PC-3 (cell line): ENCODE measurements at regions not wholly inside any gene's neighbourhood (a gene's known extent, or its start where the extent isn't known, plus 50 kb on each side); places are given as distances from the start of the nearest gene placed in this dataset.
A peak's percentile ranks its signal among the peaks of the same experiment; 100 is the strongest.

Source experiments
- ATAC-seq: fragments of 200-7000 bp; cut with Tn5 transposase; 2 replicates; pipeline ENCODE4 v1.9.1; 2020; ENCODE audit warnings: mild to moderate bottlenecking, moderate library complexity
- BruUV-seq: library from RNA; stranded (reverse); fragments of 400-500 nt; replicated peaks from 2 replicates; lab custom pipeline; 2021; lab: Mats Ljungman, UMichigan
- CTCF ChIA-PET: fragments of 300-600 bp; sonication (Branson Sonifier 250); formaldehyde crosslinking; loops from one replicate; lab custom pipeline; 2022; ENCODE audit warnings: antibody characterized with exemption; lab: Charles Lee
- POLR2A ChIA-PET: fragments of 300-600 bp; sonication (Branson Sonifier 250); formaldehyde crosslinking; loops from one replicate; lab custom pipeline; 2022; ENCODE audit warnings: antibody characterized with exemption; ENCODE audit not compliant: unreplicated experiment; lab: Charles Lee
- DNase-seq: peaks from one replicate; pipeline ENCODE4 v3.0.0-alpha.2; 2015
- H2AFZ ChIP-seq: fragments of 300-600 bp; sonication (generic); 2 replicates; pipeline ENCODE4 v1.6.0; 2016; ENCODE audit warnings: antibody characterized with exemption, low read length
- H3F3A ChIP-seq: fragments of 300-600 bp; sonication (generic); one replicate; pipeline ENCODE4 v1.6.0; 2017; ENCODE audit warnings: antibody characterized with exemption, low read length, control low read depth, mild to moderate bottlenecking; ENCODE audit not compliant: unreplicated experiment
- H3K27ac ChIP-seq: fragments of 300-600 bp; sonication (generic); 2 replicates; pipeline ENCODE4 v1.5.1; 2016; ENCODE audit warnings: mild to moderate bottlenecking, low read length
- H3K27me3 ChIP-seq: fragments of 300-600 bp; sonication (generic); 2 replicates; pipeline ENCODE4 v1.6.1; 2016; ENCODE audit warnings: low read length, mixed read lengths
- H3K36me3 ChIP-seq: fragments of 300-600 bp; sonication (generic); 2 replicates; pipeline ENCODE4 v1.6.1; 2016; ENCODE audit warnings: low read depth, mixed run types, low read length, mixed read lengths
- H3K4me1 ChIP-seq: fragments of 300-600 bp; sonication (generic); 2 replicates; pipeline ENCODE4 v1.5.1; 2016; ENCODE audit warnings: low read length; ENCODE audit not compliant: insufficient read depth
- H3K4me2 ChIP-seq: fragments of 300-600 bp; sonication (generic); 2 replicates; pipeline ENCODE4 v1.6.0; 2016; ENCODE audit warnings: low read length
- H3K4me3 ChIP-seq: fragments of 300-600 bp; sonication (generic); 2 replicates; pipeline ENCODE4 v1.5.1; 2016; ENCODE audit warnings: mild to moderate bottlenecking, low read length, mixed read lengths
- H3K79me2 ChIP-seq: fragments of 300-600 bp; sonication (generic); 2 replicates; pipeline ENCODE4 v1.6.1; 2017; ENCODE audit warnings: low read length, mixed read lengths
- H3K9ac ChIP-seq: fragments of 300-600 bp; sonication (generic); 2 replicates; pipeline ENCODE4 v1.6.0; 2016; ENCODE audit warnings: mild to moderate bottlenecking, low read length
- H3K9me2 ChIP-seq: fragments of 300-600 bp; sonication (generic); replicated peaks from 2 replicates; pipeline ENCODE4 v1.6.1; 2016; ENCODE audit warnings: mixed run types, low read length, mixed read lengths
- H3K9me3 ChIP-seq: fragments of 300-600 bp; sonication (generic); 2 replicates; pipeline ENCODE4 v1.6.1; 2016; ENCODE audit warnings: low read length, mixed read lengths
- H4K20me1 ChIP-seq: fragments of 300-600 bp; sonication (generic); 2 replicates; pipeline ENCODE4 v1.6.1; 2016; ENCODE audit warnings: low read length, mixed read lengths
- EZH2 ChIP-seq: fragments of 300-600 bp; sonication (generic); IDR thresholded peaks from one replicate; pipeline ENCODE4 v1.6.1; 2017; ENCODE audit warnings: antibody characterized with exemption, mild to moderate bottlenecking, low read length; ENCODE audit not compliant: unreplicated experiment
- EZH2phosphoT487 ChIP-seq: fragments of 300-600 bp; sonication (generic); IDR thresholded peaks from 2 replicates; pipeline ENCODE4 v1.6.1; 2018; ENCODE audit warnings: mild to moderate bottlenecking, antibody characterized with exemption, low read length, borderline replicate concordance
- intact Hi-C: fragments of 100-400 bp; cut with micrococcal nuclease; formaldehyde crosslinking; loops from 2 replicates; pipeline ENCODE4 v1.9.0; 2023
- TF ChIP-seq, protein P1 (sequence below): fragments of 300-600 bp; sonication (generic); conservative IDR thresholded peaks from 2 replicates; pipeline ENCODE4 v1.5.1; 2017; ENCODE audit warnings: antibody characterized with exemption, low read depth, mild to moderate bottlenecking, low read length

DNA sequence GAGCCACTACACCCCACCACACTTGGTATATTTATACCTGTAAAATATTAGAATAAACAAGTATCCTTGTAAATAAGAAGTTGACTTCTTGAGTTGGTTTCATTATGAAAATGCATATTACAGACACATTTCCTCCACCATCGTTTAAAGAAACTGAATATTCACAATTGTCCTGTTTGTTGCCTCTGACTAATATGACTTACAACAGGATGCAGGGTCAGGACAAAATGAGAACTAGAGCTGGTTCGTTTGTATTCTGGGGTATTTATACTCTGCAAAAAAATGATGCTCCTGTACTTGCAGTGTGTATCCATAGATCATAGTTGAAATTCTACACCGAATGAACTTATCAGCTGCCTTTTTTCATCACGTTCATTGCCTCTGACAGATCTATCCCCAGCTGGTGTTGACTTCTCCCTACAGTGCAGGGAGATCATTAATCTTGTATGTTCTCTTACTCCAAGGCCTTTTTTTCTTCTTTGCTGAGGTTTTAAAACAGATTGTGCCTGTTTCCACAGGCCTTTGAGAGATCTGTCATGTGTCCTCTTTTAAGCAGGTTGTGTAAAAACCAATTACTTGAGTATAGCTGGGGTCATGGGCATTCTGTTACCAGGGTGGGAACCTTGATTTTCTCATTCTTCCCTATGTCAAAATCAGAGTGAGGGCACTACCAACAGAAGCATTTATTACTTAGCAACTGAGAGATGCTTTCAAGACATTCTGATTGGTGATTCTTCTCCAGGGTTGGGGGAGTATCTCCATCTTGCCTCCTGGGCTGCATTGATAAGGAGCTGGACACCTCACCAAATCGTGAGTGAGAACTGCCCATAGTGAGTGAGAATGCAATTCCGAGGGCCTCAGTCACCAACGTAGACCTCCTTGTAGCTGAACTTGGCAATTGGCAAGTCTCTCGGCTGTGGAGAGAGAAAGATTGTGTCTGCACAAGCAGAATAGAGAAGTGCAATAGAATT is 78.8 kb upstream of the CD83 start:
- TF ChIP-seq EZH2 (no peak), EZH2phosphoT487 (no peak)
- TF ChIP-seq, protein P1, sequence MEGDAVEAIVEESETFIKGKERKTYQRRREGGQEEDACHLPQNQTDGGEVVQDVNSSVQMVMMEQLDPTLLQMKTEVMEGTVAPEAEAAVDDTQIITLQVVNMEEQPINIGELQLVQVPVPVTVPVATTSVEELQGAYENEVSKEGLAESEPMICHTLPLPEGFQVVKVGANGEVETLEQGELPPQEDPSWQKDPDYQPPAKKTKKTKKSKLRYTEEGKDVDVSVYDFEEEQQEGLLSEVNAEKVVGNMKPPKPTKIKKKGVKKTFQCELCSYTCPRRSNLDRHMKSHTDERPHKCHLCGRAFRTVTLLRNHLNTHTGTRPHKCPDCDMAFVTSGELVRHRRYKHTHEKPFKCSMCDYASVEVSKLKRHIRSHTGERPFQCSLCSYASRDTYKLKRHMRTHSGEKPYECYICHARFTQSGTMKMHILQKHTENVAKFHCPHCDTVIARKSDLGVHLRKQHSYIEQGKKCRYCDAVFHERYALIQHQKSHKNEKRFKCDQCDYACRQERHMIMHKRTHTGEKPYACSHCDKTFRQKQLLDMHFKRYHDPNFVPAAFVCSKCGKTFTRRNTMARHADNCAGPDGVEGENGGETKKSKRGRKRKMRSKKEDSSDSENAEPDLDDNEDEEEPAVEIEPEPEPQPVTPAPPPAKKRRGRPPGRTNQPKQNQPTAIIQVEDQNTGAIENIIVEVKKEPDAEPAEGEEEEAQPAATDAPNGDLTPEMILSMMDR = no peak
- Histone ChIP-seq H3K9me2 (no peaks in the 10 kb centered on the region), H3K4me2 (no peak overlapping the region), H3K4me3 (no peak overlapping the region), H3K9ac (no peak overlapping the region), H4K20me1 (no peaks in the 10 kb centered on the region), H3K9me3 (no peaks in the 10 kb centered on the region), H3K4me1 (peaks cover 22% of the 10 kb centered on the region), H3K27ac (no peak overlapping the region), H3K27me3 (no peaks in the 10 kb centered on the region), H3K36me3 (no peaks in the 10 kb centered on the region), H3K79me2 (no peaks in the 10 kb centered on the region), H3F3A (no peaks in the 10 kb centered on the region), H2AFZ (no peak overlapping the region)
- ATAC-seq = 0 out of 2 replicates have a peak, but pooled peaks have one; percentile 27
- ChIA-PET POLR2A (no interaction called here), CTCF (interaction anchor here (0.5 to 1.6 kb wide), 2 partner anchors 8 to 143 kb away, joined by 3 to 5 read pairs; no protein-coding TSS in a partner anchor)
- no peak for DNase-seq
- intact Hi-C loops = no loop called here
- no TSS peak for BruUV-seq

DNA sequence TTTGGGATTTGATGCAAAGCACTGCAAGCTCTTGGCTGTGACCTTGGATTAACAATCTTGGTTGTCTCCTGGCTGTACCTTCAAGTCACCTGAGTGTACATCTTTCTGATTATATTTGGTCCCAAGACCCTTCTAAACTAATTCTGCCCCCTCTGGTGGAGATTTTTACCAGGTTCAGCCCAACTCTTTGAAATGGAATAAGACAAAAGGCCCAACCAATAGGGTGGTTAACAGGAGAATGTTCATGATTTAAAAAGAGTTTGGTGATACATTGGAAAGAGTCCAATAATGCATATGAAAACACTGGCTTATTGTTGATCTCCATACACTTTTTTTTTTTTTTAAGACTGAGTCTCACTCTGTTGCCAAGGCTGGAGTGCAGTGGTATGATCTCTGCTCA is 77.5 kb upstream of the CD83 start:
- Histone ChIP-seq H3K9me3 (no peaks in the 10 kb centered on the region), H3K4me2 (no peak overlapping the region), H3K36me3 (no peaks in the 10 kb centered on the region), H2AFZ (no peak overlapping the region), H3K9me2 (no peaks in the 10 kb centered on the region), H3K4me1 (peaks cover 19% of the 10 kb centered on the region), H3K79me2 (no peaks in the 10 kb centered on the region), H3K4me3 (no peak overlapping the region), H3K9ac (no peak overlapping the region), H3F3A (no peaks in the 10 kb centered on the region), H3K27ac (no peak overlapping the region), H4K20me1 (no peaks in the 10 kb centered on the region), H3K27me3 (no peaks in the 10 kb centered on the region)
- DNase-seq (no peak), ATAC-seq (no peak)
- POLR2A ChIA-PET = no interaction called here
- CTCF ChIA-PET = interaction anchor here (0.5 kb wide), 1 partner anchor 170 kb away, joined by 4 read pairs; no protein-coding TSS in a partner anchor
- BruUV-seq = no TSS peak
- intact Hi-C loops = no loop called here
- TF ChIP-seq, protein P1 = no peak
- no peak for TF ChIP-seq EZH2
- TF ChIP-seq EZH2phosphoT487 = no peak
